ENCODE measurements at regions not wholly inside any gene's neighbourhood (a gene's known extent, or its start where the extent isn't known, plus 50 kb on each side); places are given as distances from the start of the nearest gene placed in this dataset.

DNA sequence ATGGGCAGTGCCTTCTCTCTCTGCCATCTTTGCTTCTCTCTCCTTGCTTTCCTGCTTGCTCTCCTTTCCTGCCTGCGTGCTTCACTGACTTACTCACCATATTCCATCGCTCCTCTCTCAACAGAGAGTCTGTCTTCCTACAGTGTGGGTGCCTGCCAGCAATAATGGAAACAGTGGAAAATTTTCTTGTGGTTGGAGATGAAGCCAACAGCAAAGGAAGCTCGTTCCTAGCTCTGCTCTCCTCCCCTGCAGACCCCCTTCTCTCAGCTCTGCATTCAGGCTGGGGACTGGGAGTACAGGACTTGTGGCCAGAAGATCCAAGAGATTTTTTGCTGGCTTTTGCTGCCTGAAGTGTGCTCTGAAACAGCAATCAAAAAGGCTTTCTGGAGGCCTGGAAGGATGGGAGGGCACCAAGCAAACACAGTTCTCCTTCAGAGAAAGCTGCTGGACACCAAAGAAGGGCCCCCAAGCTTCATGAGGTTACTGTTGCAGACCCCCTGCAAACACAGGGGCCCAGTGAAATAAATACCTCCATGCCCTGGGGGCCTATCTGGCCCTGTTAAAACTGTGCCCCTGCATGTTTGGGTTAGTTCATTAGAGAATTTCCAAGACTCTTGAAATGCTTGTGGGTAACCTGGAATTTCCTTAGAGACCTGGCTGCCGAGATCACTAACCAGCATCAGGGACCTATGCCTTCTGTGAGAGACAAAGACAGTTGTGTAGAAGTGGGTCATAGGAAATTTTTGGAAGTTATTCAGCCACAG, 149.9 kb upstream of the RASGRP1 start (continued):
- TF ChIP-seq, protein P1, sequence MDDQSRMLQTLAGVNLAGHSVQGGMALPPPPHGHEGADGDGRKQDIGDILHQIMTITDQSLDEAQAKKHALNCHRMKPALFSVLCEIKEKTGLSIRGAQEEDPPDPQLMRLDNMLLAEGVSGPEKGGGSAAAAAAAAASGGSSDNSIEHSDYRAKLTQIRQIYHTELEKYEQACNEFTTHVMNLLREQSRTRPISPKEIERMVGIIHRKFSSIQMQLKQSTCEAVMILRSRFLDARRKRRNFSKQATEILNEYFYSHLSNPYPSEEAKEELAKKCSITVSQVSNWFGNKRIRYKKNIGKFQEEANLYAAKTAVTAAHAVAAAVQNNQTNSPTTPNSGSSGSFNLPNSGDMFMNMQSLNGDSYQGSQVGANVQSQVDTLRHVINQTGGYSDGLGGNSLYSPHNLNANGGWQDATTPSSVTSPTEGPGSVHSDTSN (IDR thresholded peaks at IDR 0.05), result peak; percentile 62
- TF ChIP-seq RFX5 (IDR thresholded peaks at IDR 0.05; ENCODE audit: low read length), result no peak
- TF ChIP-seq NRF1 (IDR thresholded peaks at IDR 0.05; ENCODE audit: low read depth, low read length), result no peak
- TF ChIP-seq YY1 (IDR thresholded peaks at IDR 0.05; ENCODE audit: low read depth), result peak; percentile 86
- TF ChIP-seq, protein P2, sequence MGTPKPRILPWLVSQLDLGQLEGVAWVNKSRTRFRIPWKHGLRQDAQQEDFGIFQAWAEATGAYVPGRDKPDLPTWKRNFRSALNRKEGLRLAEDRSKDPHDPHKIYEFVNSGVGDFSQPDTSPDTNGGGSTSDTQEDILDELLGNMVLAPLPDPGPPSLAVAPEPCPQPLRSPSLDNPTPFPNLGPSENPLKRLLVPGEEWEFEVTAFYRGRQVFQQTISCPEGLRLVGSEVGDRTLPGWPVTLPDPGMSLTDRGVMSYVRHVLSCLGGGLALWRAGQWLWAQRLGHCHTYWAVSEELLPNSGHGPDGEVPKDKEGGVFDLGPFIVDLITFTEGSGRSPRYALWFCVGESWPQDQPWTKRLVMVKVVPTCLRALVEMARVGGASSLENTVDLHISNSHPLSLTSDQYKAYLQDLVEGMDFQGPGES (IDR thresholded peaks at IDR 0.05; ENCODE audit: low read depth, low read length), result no peak
- TF ChIP-seq FOXM1 (IDR thresholded peaks at IDR 0.05; ENCODE audit: low read depth), result no peak; the same call in 1 of the 2 replicates
- no peak for TF ChIP-seq MXI1 (IDR thresholded peaks at IDR 0.05; ENCODE audit: low read depth, low read length)
- no peak for TF ChIP-seq RXRA (IDR thresholded peaks at IDR 0.05; ENCODE audit: borderline replicate concordance, low read depth)
- TF ChIP-seq ELF1 (IDR thresholded peaks at IDR 0.05), result peak; percentile 27; the same call in 1 of the 2 replicates
- peak; percentile 48; the same call in 1 of the 2 replicates for TF ChIP-seq TAF1 (IDR thresholded peaks at IDR 0.05; ENCODE audit: borderline replicate concordance, low read depth, low read length)
- TF ChIP-seq TCF12 (IDR thresholded peaks at IDR 0.05), result peak; percentile 67
- no peak for TF ChIP-seq RAD21 (IDR thresholded peaks at IDR 0.05; ENCODE audit: low read length)
- TF ChIP-seq JUND (IDR thresholded peaks at IDR 0.05), result peak; percentile 64

GRCh38 chr15:38720893-38721567, 156.4 kb upstream of the RASGRP1 start:
- no peak overlapping the region for H3K4me3 ChIP-seq (ENCODE audit: low read depth in 2 of 2, low read length in 1 of 2)
- H2AFZ ChIP-seq (ENCODE audit: low read depth), result no peak overlapping the region
- no peaks in the 10 kb centered on the region for H3K9me3 ChIP-seq
- H3K36me3 ChIP-seq (replicated peaks in 1 of 2; ENCODE audit: control insufficient read depth in 1 of 2, insufficient read depth in 2 of 2, low read length in 1 of 2), result no peaks in the 10 kb centered on the region
- H3K9me2 ChIP-seq, result no peaks in the 10 kb centered on the region
- H3K4me1 ChIP-seq (ENCODE audit: control insufficient read depth in 1 of 2, insufficient read depth in 2 of 2, low read depth in 1 of 2, low read length in 1 of 2), result no peaks in the 10 kb centered on the region
- H3K79me2 ChIP-seq (ENCODE audit: insufficient read depth), result no peaks in the 10 kb centered on the region
- no peaks in the 10 kb centered on the region for H3K27me3 ChIP-seq (ENCODE audit: insufficient read depth)
- CTCF ChIA-PET, result no interaction called here
- 74% methylated on average over 4 of the region's 4 CpGs for WGBS (ENCODE audit: low lambda C conversion rate)
- TF ChIP-seq ELF1 (IDR thresholded peaks at IDR 0.05) (no peak), MXI1 (IDR thresholded peaks at IDR 0.05; ENCODE audit: low read depth, low read length) (no peak), YY1 (IDR thresholded peaks at IDR 0.05; ENCODE audit: low read depth) (no peak), USF1 (IDR thresholded peaks at IDR 0.05; ENCODE audit: borderline replicate concordance, low read depth) (no peak)
- H3F3A ChIP-seq (replicated peaks; ENCODE audit: insufficient read depth), result no peaks in the 10 kb centered on the region
- POLR2A ChIA-PET, result no interaction called here
- no peaks in the 10 kb centered on the region for H4K20me1 ChIP-seq (ENCODE audit: insufficient read depth)
- no peak for DNase-seq
- no peak overlapping the region for H3K9ac ChIP-seq
- peak overlapping the region in 1 of 2 experiments; percentile 33; a peak in 2 of 4 replicates for H3K27ac ChIP-seq (ENCODE audit: low read depth in 2 of 2, low read length in 1 of 2)
- H3K4me2 ChIP-seq, result no peak overlapping the region; the same call in 1 of the 2 replicates

Measured in SK-N-SH (cell line).